NCI-H748 (cell line): ENCODE measurements at regions not wholly inside any gene's neighbourhood (a gene's known extent, or its start where the extent isn't known, plus 50 kb on each side); places are given as distances from the start of the nearest gene placed in this dataset.

ENCODE experiments used
- DNase-seq: peaks from one replicate; lab custom pipeline; 2025; ENCODE audit not compliant: unreplicated experiment; lab: John Stamatoyannopoulos, UW

DNA sequence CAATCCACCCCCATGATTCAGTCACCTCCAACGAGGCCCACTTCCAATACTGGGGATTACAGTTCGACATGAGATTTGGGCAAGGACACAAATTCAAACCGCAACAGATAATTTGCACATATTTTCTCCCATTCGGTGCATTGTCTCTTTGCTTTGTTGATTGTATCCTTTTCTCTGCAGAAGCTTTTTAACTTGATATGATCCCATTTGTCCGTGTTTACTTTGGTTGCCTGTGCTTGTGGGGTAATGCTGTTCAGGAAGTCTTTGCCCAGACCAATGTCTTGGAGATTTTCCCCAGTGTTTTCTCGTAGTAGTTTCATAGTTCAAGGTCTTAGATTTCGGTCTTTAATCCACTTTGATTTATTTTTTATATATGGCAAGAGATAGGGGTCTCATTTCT, 330.8 kb upstream of the SPRY2 start:
- no peak for DNase-seq

DNA sequence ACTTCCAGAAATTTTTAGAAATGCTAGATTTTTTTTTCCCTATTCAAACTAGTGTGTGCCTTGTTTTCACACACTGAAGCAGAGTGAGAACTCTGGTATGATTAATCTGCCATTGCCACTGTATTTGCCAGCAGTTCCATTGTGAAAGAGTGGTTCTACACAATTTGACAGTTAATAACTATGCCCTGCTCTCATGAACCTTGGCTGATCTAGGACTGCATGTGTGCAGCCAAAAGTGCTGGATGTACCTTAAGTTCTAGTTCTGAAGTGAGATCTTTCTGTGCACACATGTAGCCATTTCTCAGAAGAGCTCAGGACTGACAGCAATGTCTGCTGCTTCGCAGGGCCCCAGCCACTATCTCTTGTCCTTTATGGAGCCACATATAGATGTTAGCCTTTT, 328.2 kb upstream of the SPRY2 start:
- DNase-seq: no peak

- DNase-seq: no peak
These were observed 327.5 kb upstream of the SPRY2 start for GRCh38 chr13:80668452-80668851.

DNA sequence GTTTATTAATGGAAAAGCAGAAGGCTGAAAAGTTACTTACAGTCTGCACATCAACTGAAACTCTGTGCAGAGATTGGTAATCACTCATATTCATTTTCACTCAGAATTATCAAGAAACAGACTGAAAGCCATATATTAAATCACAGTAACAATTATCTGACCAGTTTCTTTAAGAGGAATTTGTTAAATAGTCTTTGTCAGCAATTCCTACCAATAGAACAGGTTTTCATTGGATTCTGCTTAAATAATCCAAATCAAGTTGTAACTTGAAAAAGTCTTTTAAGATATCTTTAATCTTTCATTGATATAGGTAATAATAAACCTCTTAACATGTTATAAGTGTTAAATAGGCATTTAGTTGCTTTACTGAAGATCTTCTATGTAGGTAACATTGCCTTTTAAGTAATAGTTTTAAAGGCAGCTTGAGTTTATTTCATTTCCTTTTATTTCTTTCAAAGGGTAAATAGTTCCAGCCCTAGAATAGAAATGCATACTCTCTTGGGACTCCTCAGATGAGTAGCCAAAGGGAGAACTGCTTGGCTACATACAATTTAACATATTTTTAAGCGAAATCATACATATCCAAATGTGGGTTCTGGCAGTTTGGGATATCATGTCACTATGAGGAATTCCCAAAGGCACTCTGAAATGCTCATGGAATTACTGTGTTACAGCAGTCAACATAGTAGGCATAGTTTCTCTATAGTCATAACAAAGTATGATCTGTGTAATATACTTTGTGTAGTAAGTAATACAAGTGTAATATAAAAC, 326.0 kb upstream of the SPRY2 start:
- DNase-seq: no peak

GRCh38 chr13:80665792-80666333, 324.9 kb upstream of the SPRY2 start:
- no peak for DNase-seq

DNA sequence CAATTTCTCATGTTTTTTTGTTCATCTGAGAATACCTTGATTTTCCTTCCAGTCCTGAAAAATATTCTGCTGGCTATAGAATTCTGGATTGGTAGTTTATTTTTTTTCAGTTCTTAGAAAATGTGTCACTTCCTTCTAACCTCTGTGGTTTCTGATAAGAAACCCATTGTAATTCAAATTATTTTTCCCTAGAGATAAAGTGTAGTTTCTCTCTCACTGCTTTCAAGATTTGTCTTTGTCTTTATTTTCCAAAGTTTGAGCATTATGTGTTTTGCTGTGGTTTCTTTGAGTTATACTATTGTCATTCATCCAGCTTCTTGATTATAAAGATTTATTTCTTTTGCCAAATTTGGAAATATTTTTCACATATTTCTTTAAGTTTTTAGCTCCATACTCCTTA, 324.0 kb upstream of the SPRY2 start:
- no peak for DNase-seq

- DNase-seq: no peak
These were observed 322.9 kb upstream of the SPRY2 start for GRCh38 chr13:80663788-80664187.

GRCh38 chr13:80658705-80659104, 317.8 kb upstream of the SPRY2 start:
- no peak for DNase-seq

- DNase-seq: no peak
These were observed 315.6 kb upstream of the SPRY2 start for GRCh38 chr13:80656512-80656904.

DNA sequence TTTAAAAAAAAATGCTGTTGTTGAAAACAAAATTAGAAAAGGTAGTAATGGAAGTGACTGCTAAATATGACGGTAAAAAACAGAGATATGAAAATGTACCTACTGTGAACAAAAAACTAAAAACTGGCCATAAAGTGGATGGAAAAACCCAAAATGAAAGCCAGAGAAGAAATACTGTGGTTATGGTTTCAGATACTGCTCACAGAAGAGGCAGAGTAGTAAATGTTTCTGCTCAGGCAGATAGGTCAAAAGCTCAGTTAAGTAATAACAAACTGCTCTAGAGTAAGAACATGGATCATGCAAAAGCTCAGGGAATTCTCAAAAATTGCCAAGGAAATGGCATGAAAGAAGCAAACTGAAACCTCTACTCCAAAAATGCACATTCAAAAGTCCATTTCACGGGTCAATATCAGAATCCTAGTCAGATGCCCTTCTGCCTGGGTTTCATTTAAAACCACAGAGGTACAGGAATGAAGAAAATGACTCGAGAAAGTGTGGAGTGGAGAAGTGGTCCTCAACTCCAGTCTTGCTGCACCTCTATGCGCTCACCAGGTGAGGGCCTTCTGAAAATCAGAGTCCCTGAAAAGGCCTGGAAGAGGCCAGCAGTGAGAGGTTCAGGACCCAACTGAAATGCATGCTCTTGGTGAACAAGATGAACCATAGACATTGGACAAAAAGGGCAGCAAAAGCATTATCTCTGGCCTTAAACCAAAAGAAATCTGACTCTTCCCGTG, 315.0 kb upstream of the SPRY2 start:
- no peak for DNase-seq

DNA sequence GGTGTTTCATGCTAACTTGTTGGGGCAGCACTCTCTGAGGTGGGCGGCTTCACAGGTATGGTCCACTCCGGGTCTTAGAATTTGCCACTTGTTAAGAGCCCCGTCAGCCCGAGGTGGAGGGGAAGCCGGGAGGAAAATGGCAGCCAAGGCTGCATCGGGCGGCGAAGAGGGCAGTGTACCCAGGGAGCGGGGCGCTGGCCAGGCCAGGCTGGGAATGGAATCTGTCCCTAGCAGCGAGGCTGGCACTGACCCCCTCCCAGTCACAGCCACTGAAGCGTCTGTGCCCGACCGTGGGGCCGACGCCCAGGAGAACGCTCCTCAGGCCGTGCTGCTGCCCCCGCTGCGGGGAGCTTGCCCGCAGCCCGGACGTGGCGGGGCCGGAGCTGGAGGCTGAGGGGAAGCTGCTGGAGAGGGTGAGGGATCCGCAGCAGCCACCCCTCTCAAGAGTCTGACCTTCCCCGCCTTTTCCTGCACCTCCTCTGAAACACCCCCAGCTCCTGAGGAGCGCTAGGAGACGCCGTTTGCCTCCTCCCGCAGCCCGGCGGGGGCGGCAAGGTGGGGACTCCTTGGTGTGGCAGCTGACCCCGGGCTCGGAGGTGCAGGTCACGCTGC, 313.8 kb upstream of the SPRY2 start:
- DNase-seq: no peak

DNA sequence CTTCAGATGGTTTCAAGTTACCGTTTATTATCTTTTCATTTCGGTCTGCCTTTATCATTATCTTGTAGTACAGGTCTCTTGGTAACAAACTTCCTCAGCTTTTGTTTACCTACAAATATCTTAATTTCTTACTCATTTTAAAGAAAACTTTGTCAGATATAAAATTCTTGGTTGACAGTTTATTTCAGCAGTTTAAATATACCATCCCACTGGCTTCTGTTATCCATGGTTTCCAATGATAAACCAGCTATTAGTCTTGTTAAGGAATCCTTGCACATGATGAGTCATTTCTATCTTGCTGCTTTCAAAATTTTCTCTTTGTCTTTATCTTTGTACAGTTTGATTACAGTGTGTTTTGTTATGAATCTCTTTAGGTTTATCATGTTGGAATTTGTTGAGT, 308.3 kb upstream of the SPRY2 start:
- no peak for DNase-seq

- DNase-seq: no peak
These were observed 301.7 kb upstream of the SPRY2 start for GRCh38 chr13:80642641-80643040.

DNA sequence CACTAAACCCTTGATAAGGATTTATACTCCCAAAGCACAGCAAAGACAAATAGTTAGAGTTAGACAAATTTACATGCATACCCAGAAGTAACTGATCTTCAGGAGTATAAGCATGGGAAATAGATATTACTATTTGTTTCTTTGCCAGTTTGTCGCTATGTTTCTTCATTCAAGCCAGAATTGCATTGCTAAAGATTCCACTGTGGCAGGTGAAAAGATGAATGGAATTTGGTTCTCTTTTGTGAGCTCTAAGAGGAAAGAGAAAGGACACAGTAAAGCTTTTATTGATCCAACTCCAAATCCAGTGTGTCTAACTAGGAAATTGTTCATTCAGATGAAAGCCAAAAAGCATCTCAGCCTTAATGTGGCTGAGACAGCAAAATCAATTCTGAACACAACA, 292.3 kb upstream of the SPRY2 start:
- no peak for DNase-seq

GRCh38 chr13:80630685-80631121, 289.8 kb upstream of the SPRY2 start:
- DNase-seq: no peak

DNA sequence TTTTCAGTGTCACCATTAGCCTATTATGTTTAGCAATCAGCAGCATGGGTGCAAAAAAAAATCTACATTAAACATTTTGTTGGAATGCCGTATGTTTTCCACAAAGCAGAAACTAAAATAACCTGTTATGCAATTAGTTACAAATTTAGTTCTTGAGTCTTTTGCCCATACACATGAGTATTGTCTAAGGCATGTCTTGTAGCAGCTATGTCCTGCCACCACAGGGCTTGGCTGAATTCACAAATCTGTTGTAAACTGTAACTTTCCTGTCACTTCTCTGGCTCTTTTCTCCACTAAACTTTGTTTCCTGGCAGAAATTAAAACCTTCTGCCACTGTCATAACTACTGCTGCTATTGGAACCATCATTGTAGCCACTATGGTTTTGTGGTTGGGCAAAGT, 277.9 kb upstream of the SPRY2 start:
- no peak for DNase-seq

GRCh38 chr13:80612804-80613203, 271.9 kb upstream of the SPRY2 start:
- no peak for DNase-seq

DNA sequence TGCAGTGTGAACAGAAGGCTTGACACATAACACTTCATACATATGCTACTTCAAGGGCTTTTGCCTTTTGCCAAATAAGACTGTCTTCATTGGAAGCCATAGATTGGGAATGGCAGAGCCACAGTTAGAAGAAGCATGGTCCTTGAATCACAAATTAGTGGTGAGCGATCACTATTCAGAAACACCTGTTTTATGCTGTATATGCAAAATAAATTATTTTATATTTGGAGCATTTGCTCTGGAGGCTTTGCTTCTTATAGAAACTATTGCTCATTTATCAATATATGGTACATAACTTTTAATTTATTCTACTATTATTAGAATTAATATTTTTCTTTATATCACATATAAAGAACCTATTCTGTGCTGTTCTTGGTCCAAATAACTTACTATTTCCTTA, 270.4 kb upstream of the SPRY2 start:
- no peak for DNase-seq

DNA sequence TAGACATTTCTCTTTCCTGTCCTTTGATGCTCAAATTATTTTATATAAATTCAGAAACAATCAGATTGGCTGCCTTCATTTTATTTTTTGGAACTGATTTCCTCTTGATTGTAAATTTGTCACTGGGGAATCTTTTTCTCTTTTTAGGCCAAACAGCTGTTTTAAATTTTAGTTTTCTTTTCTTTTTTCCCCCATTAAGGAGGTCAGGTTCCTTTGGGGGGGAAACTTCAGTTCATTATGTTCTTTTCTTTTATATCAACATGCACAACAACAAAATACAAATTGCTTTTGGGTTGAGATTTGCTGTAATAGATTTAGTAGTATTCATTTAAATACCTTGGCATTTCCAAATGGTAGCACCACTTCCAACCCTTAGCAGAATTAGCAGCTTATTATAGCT, 264.8 kb upstream of the SPRY2 start:
- DNase-seq: no peak

- DNase-seq: no peak
These were observed 264.1 kb upstream of the SPRY2 start for GRCh38 chr13:80605011-80605410.

DNA sequence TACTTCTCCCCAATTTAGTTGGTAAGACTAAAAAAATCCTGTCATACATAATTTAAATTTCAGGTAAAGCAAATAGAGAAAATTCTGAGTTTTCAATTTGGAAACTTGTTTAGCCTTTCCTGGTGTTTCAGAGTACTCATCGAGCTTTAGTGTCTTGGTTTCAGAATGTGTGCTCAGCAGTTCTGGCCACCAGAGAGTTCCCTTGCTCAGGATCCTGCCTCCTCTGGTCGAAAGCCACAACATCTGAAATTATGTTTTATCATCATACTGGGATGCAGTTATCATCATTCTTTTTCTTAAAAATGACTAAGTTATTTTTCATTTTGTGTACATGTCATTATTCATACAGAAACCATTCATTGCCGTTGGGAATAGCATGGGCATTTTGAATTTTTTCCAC, 263.2 kb upstream of the SPRY2 start:
- DNase-seq: no peak

DNA sequence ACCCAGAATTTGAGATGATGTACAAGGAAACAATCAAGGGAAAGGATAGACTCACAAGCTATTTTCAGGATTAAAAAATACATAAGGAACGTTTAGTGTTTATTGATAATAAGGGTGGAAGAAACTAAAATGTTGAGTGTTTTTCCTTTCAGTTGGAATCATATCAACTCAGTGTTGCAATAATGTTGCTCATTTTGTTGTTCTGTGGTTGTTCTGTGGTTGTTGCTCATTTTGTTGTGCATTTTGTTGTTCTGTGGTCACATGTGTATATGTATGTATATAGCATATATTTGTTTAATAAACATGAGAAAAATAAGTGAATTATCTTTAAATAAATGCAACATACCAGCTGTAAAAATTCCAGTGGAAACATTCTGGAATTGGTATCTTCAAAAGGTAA, 262.4 kb upstream of the SPRY2 start:
- no peak for DNase-seq
